Glutamatergic neuron (in vitro differentiated cells): ENCODE measurements at regions not wholly inside any gene's neighbourhood (a gene's known extent, or its start where the extent isn't known, plus 50 kb on each side); places are given as distances from the start of the nearest gene placed in this dataset.

Experiments
- DNase-seq: peaks from one replicate; pipeline ENCODE4 v3.0.0; 2022
- H3K27ac Mint-ChIP-seq: one replicate; pipeline ENCODE4 v1.8.0; 2020; ENCODE audit warnings: mild to moderate bottlenecking, mixed read lengths, inconsistent platforms; ENCODE audit not compliant: unreplicated experiment
- H3K27me3 Mint-ChIP-seq: one replicate; pipeline ENCODE4 v1.8.0; 2020; ENCODE audit warnings: mild to moderate bottlenecking, moderate library complexity, mixed read lengths, inconsistent platforms; ENCODE audit not compliant: unreplicated experiment
- H3K36me3 Mint-ChIP-seq: one replicate; pipeline ENCODE4 v1.8.0; 2020; ENCODE audit warnings: mild to moderate bottlenecking, mixed read lengths, inconsistent platforms; ENCODE audit not compliant: unreplicated experiment
- H3K4me1 Mint-ChIP-seq: one replicate; pipeline ENCODE4 v1.8.0; 2020; ENCODE audit warnings: mild to moderate bottlenecking, low read depth, mixed read lengths, inconsistent platforms; ENCODE audit not compliant: unreplicated experiment
- H3K4me3 Mint-ChIP-seq: one replicate; pipeline ENCODE4 v1.8.0; 2020; ENCODE audit warnings: mild to moderate bottlenecking, mixed read lengths, inconsistent platforms; ENCODE audit not compliant: unreplicated experiment
- H3K9me3 Mint-ChIP-seq: one replicate; pipeline ENCODE4 v1.8.0; 2020; ENCODE audit warnings: mild to moderate bottlenecking, moderate library complexity, mixed read lengths, inconsistent platforms; ENCODE audit not compliant: unreplicated experiment
- CTCF ChIP-seq: fragments of 200-600 bp; sonication (generic); IDR thresholded peaks from one replicate; pipeline ENCODE4 v1.5.0; 2021; ENCODE audit not compliant: partially characterized antibody, unreplicated experiment

- TF ChIP-seq CTCF: no peak
- no peak for DNase-seq
- H3K4me3 Mint-ChIP-seq: no peak overlapping the region
- peaks cover 3% of the 10 kb centered on the region for H3K4me1 Mint-ChIP-seq
- peak overlapping the region; percentile 38 for H3K27ac Mint-ChIP-seq
- no peaks in the 10 kb centered on the region for H3K36me3 Mint-ChIP-seq
- peaks cover 2% of the 10 kb centered on the region for H3K27me3 Mint-ChIP-seq
- H3K9me3 Mint-ChIP-seq: peaks cover 2% of the 10 kb centered on the region
These were observed 103.8 kb upstream of the PARD3 start for GRCh38 chr10:34918776-34919315.

DNA sequence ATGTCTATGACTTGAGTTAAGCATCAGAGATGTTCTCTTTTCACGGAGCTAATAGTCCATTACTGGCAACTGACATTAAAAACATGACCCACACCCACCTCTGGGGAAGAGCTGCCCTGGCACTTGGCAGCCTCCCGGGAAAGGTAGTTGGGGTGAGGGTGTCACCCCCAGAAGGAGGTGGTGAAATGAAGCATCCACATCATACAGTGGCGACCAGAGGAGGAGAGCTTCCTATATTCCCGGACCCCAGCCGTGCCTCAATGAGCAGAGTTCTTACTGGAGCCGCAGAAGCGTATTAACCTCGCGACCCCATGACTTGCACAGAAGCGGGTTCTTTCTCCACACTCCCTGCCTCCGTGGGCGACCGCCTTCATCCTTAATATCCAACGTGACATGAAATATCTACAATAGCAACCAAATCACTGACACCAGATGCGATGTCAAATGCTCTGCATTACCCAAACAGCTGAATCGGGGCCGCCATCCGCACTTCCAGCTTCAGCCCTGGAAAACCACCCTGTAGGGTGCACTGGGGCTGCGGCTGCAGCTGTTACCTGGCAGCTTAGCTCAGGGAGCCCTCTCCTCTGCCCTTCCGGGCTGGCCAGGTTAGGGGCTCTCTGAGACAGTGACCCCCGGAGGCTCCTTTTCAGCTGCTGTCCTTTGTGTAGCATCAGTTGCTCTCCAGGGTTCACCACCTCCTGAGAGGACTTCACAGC, 103.1 kb upstream of the PARD3 start:
- no peak for DNase-seq
- no peak overlapping the region for H3K27ac Mint-ChIP-seq
- peaks cover 3% of the 10 kb centered on the region for H3K4me1 Mint-ChIP-seq
- peaks cover 2% of the 10 kb centered on the region for H3K27me3 Mint-ChIP-seq
- TF ChIP-seq CTCF: no peak
- no peaks in the 10 kb centered on the region for H3K36me3 Mint-ChIP-seq
- H3K4me3 Mint-ChIP-seq: no peak overlapping the region
- H3K9me3 Mint-ChIP-seq: peaks cover 2% of the 10 kb centered on the region

- Mint-ChIP-seq H3K27me3 (peaks cover 2% of the 10 kb centered on the region), H3K4me1 (peaks cover 3% of the 10 kb centered on the region), H3K36me3 (no peaks in the 10 kb centered on the region), H3K4me3 (no peak overlapping the region), H3K9me3 (peaks cover 2% of the 10 kb centered on the region), H3K27ac (no peak overlapping the region)
- TF ChIP-seq CTCF: no peak
- DNase-seq: no peak
These were observed 101.2 kb upstream of the PARD3 start for GRCh38 chr10:34916314-34916713.

- Mint-ChIP-seq H3K4me3 (no peak overlapping the region), H3K9me3 (no peaks in the 10 kb centered on the region), H3K4me1 (peaks cover 8% of the 10 kb centered on the region), H3K27me3 (no peaks in the 10 kb centered on the region), H3K27ac (no peak overlapping the region), H3K36me3 (no peaks in the 10 kb centered on the region)
- no peak for DNase-seq
- TF ChIP-seq CTCF: no peak
These were observed 97.7 kb upstream of the PARD3 start for GRCh38 chr10:34912771-34913170.

DNA sequence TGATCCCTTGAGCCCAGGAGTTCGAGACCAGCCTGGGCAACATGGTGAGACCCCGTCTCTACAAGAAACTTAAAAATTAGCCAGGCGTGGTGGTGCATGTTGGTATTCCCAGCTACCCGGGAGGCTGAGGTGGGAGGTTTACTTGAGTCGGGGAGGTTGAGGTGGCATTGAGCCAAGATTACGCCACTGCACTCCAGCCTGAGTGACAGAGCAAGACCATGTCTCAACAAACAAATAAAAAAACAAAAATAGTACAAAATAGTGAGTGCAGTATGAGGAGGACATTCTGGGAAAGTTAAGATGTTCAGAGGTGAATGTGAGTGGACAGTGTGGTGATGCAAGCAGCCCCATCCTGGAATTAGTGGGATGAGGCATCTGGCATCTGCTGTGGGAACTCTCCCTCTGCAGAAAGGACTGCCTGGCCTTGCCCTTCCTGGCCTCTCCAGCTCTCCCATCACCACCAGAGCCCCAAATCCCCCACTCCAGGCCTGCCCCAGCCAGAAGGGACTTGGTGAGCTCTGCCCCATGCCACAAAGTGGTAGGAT, 96.6 kb upstream of the PARD3 start:
- H3K36me3 Mint-ChIP-seq: no peaks in the 10 kb centered on the region
- TF ChIP-seq CTCF: no peak
- peaks cover 10% of the 10 kb centered on the region for H3K4me1 Mint-ChIP-seq
- no peak overlapping the region for H3K4me3 Mint-ChIP-seq
- H3K9me3 Mint-ChIP-seq: no peaks in the 10 kb centered on the region
- DNase-seq: no peak
- no peak overlapping the region for H3K27ac Mint-ChIP-seq
- no peaks in the 10 kb centered on the region for H3K27me3 Mint-ChIP-seq
